ENCODE measurements at regions not wholly inside any gene's neighbourhood (a gene's known extent, or its start where the extent isn't known, plus 50 kb on each side); places are given as distances from the start of the nearest gene placed in this dataset.

DNA sequence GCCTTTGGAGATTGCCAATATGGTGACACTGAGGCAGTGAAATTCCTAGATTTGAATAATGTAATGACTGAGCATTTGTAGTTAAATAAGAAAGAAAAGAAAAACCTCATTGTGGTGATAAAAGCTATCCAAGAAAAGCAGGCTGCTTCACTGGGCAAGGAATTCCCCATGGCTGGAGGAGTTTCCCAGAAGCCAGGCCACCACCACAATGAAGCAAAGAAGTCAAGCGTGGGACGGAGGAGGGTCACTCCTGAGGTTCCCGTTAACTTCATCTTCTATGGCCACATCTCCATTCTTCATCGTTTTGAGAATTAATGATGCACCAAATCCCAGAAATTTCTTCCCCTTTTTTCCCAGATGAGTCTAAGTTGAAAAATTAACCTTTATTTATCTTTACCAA lies 185.8 kb upstream of the BCL6 start:
- no peak overlapping the region for H3K27ac ChIP-seq
- no peak overlapping the region for H3K4me3 ChIP-seq

GRCh38 chr3:187931770-187932278 lies 186.6 kb upstream of the BCL6 start:
- no peak for DNase-seq (ENCODE audit: low spot score)
- no peaks in the 10 kb centered on the region for H3K36me3 ChIP-seq
- H3K27me3 ChIP-seq, result no peaks in the 10 kb centered on the region
- TF ChIP-seq, protein P1, sequence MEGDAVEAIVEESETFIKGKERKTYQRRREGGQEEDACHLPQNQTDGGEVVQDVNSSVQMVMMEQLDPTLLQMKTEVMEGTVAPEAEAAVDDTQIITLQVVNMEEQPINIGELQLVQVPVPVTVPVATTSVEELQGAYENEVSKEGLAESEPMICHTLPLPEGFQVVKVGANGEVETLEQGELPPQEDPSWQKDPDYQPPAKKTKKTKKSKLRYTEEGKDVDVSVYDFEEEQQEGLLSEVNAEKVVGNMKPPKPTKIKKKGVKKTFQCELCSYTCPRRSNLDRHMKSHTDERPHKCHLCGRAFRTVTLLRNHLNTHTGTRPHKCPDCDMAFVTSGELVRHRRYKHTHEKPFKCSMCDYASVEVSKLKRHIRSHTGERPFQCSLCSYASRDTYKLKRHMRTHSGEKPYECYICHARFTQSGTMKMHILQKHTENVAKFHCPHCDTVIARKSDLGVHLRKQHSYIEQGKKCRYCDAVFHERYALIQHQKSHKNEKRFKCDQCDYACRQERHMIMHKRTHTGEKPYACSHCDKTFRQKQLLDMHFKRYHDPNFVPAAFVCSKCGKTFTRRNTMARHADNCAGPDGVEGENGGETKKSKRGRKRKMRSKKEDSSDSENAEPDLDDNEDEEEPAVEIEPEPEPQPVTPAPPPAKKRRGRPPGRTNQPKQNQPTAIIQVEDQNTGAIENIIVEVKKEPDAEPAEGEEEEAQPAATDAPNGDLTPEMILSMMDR (IDR thresholded peaks at IDR 0.05), result no peak
- peaks cover 0 to 9% of the 10 kb centered on the region in 2 donors for H3K4me1 ChIP-seq
- no peak overlapping the region for H3K27ac ChIP-seq
- no peaks in the 10 kb centered on the region for H3K9me3 ChIP-seq
- H3K4me3 ChIP-seq, result no peak overlapping the region

More for the DNA sequence above, 185.8 kb upstream of the BCL6 start:
- Histone ChIP-seq H3K27me3 (no peaks in the 10 kb centered on the region), H3K9me3 (no peaks in the 10 kb centered on the region), H3K4me1 (peaks cover 0 to 9% of the 10 kb centered on the region in 2 donors), H3K36me3 (no peaks in the 10 kb centered on the region)
- TF ChIP-seq, protein P1 (IDR thresholded peaks at IDR 0.05), result no peak
- DNase-seq (ENCODE audit: low spot score), result no peak

DNA sequence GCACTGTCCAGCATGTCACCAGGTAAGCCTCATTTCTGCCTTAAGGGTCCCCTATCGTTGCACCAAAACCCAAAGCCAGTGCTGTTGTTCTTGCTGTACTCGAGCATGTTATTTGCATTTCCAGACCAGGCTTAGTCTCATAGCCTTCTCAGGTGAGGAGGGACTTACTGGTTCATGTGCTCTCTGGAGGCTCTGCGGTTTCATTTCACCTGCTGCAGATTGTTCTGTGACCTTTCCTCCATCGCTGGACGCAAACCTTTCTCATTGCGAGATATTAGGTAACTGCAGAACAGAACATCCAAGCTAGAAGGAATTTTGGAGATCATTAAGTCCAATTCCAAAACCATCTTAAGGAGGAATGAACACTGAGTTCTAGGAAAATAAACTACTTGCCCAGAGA lies 187.3 kb upstream of the BCL6 start:
- Histone ChIP-seq H3K27me3 (no peaks in the 10 kb centered on the region), H3K9me3 (no peaks in the 10 kb centered on the region), H3K4me3 (no peak overlapping the region), H3K27ac (no peak overlapping the region), H3K36me3 (no peaks in the 10 kb centered on the region), H3K4me1 (peaks cover 0 to 9% of the 10 kb centered on the region in 2 donors)
- DNase-seq (ENCODE audit: low spot score), result no peak
- TF ChIP-seq, protein P1 (IDR thresholded peaks at IDR 0.05), result no peak

- Histone ChIP-seq H3K4me1 (no peaks in the 10 kb centered on the region), H3K9me3 (no peaks in the 10 kb centered on the region), H3K27ac (no peak overlapping the region), H3K27me3 (no peaks in the 10 kb centered on the region), H3K36me3 (no peaks in the 10 kb centered on the region), H3K4me3 (no peak overlapping the region)
- TF ChIP-seq, protein P1 (IDR thresholded peaks at IDR 0.05), result no peak
- DNase-seq (ENCODE audit: low spot score), result no peak
Observed at GRCh38 chr3:187935623-187936156, 190.4 kb upstream of the BCL6 start.

- TF ChIP-seq, protein P1 (IDR thresholded peaks at IDR 0.05), result no peak
- H3K4me3 ChIP-seq, result no peak overlapping the region
- no peaks in the 10 kb centered on the region for H3K27me3 ChIP-seq
- H3K4me1 ChIP-seq, result no peaks in the 10 kb centered on the region
- no peaks in the 10 kb centered on the region for H3K36me3 ChIP-seq
- no peak for DNase-seq (ENCODE audit: low spot score)
- H3K27ac ChIP-seq, result no peak overlapping the region
- H3K9me3 ChIP-seq, result no peaks in the 10 kb centered on the region
Observed at GRCh38 chr3:187936676-187937075, 191.4 kb upstream of the BCL6 start.

GRCh38 chr3:187939891-187940290 lies 194.6 kb upstream of the BCL6 start:
- Histone ChIP-seq H3K4me3 (no peak overlapping the region), H3K27ac (no peak overlapping the region), H3K27me3 (no peaks in the 10 kb centered on the region), H3K9me3 (no peaks in the 10 kb centered on the region), H3K36me3 (no peaks in the 10 kb centered on the region), H3K4me1 (no peaks in the 10 kb centered on the region)
- DNase-seq (ENCODE audit: low spot score), result no peak
- TF ChIP-seq, protein P1 (IDR thresholded peaks at IDR 0.05), result no peak
